COLO668 (cell line): ENCODE measurements at regions not wholly inside any gene's neighbourhood (a gene's known extent, or its start where the extent isn't known, plus 50 kb on each side); places are given as distances from the start of the nearest gene placed in this dataset.

Experiments used
- DNase-seq: peaks from one replicate; lab custom pipeline; 2025; ENCODE audit not compliant: unreplicated experiment; lab: John Stamatoyannopoulos, UW

DNA sequence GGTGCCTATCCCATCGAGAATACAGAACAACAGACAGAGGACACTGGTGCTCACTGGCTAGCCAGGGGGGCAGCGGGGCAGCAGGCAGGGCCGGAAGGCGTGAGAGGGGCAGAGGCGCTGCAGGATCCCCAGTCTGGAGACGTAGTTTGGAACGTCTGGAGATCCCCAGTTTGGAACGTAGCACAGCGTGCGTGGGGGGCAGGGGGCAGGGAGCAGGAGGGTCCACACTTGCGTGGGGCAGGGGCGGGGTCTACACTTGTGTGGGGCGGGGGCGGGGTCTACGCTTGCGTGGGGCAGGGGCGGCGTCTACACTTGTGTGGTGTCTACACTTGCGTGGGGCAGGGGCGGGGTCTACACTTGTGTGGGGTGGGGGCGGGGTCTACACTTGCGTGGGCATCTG is 107.2 kb downstream of the DACT2 start:
- DNase-seq, result no peak

DNA sequence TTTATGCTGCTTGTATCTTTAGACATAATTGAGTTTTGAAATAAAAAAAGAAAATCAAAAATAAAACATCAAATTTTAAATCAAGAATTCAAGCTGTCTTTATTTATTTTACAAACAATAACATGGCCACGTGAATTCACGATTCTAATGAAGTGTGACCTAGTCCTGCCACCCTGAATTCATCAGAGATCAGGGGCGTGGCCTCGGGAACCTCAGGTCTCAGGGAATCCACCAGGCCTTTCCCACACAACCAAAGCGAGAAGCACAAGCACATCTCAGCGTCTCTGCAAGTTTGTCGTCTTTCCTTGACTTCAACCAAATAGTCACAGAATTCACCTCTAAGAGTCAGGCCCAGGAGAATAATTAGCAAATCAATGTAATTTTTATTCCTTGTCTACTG is 107.9 kb downstream of the DACT2 start:
- no peak for DNase-seq

DNA sequence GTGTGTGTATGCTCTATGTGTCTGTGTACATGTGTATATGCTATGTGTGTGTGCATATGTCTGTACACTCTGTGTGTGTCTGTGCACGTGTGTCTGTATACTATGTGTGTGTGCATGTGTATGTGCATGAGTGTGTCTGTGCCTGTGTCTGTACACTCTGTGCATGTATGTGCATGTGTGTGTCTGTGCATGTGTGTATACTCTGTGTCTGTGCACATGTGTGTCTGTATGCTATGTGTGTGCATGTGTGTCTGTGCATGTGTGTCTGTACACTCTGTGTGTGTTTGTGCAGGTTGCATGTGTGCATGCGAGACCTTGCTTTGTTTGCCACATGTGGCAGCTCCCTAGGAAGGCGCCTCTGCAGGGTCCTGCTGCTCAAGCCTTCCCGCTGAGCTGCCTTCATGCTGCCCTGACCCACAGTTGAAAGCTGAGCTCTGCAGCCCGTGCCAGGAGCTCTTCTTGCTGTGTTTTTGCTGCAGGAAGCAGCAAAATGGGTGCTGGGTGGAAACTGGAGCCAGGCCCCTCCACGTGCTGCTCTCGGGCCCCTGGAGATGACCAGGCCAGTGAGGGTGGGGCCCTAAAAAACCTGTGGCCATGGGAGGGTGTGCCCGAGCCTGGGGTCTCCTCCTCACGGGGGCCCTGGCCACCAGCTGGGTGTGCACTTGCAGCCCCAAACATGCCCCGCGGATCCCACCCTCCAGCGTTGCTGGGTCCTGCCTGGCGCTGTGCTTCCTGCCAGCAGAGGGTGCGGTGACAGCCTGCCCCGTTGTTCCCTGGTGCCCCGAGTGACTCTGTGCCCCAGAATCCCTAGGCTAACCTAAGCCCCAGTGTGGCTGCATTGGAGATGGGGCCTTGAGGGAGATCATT is 109.1 kb downstream of the DACT2 start:
- no peak for DNase-seq

DNA sequence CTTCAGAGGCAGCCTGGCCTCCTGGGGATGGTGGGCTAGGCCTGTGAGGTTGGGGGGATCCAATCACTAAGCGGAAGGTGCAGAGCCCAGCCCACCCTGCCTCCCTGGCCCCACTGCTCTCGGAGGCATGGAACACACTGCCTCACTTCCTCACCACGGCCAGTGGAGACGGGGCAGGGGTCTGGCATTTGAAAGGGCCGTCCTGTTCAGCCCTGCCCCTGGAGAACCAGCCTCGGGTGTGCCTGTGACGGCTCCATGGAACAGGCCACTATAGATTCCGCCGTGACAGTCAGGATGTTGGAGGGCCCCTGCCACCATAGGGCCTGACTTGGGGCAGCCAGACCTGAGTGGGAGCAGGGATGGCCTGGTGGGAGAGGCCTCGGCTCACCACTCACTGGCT is 110.2 kb downstream of the DACT2 start:
- DNase-seq, result no peak

DNA sequence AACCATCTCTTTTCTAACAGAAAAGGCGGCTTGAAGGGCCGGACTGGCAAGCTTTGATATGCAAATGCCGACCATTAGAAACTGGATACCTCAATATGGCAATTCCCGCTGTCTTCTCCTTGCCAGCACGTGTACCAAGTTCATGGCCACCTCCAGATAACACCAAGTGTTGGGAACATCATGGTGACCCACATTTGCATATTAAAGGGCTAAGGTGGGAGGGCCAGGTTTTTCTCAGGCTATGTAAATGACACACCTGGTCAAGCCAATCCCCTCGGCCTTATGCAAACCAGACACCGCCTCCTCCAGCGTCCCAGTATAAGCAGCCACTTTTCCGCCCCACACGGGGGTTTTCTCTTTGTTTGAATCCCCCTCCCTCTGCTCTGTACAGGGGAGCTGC is 110.7 kb downstream of the DACT2 start:
- DNase-seq, result no peak

- no peak for DNase-seq
Observed at GRCh38 chr6:168208402-168208801, 111.2 kb downstream of the DACT2 start.

DNA sequence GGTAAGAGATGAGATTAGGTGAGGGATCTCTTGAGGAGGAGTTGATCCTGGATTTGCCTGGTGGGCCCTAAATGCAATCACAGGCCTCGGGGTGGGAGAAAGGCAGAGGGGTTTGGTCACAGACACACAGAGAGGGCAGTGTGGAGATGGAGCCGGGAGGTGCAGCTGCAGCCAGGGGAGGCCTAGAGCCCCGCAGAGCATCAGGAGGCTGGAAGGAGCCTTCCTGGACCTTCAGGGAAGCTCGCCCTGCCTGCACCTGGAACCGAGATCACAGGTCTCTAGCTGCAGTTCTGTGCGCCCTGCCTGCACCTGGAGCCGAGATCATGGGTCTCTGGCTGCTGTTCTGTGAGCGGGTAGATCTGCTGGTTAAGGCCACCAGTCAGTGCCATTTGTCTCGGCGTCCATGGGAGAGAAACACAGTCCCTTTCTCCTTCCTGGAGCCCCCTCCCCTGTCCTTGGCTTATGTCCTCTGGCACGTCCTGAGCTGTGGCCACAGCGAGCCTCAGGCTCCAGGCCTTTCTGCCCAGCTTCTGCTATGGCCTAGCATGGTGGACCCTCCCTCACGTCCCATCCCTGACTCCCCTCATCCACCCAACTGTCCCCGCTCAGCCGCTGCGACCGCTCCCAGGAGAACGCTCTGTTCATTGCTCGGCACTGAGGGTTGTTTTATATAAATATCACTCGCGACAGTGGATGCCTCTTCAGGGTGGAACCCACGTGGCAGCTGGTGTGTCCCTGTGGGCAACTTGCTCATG is 112.0 kb downstream of the DACT2 start:
- DNase-seq, result no peak

DNA sequence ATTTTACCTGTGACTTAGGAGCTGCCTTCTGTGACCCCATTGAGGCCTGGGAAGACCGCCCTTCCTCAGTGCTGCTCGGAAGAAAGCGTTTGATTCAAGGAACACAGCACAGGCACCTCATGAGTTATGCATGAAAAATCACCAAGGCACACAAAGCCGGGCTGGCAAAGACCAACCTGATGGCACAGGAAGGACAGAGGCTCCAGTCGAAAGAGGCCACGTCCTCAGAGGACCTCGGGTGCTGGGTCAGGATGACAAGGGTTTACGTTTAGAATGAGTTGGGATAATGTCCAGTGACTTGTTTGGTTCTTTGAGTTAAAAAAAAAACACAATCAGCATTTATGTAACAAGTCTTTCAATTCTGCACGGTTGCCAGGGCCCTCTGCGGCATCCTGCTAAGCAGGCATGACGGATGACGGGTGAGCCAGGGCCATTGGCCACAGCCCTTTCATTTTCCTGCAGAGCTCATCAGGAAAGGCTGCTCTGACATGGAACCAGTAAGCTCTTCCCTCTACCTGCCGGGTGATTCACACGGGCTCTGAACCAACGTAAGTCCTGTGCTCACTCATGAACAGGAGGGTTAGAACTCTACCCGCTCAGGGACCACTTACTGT is 112.8 kb downstream of the DACT2 start:
- no peak for DNase-seq

GRCh38 chr6:168206186-168206585 is 113.4 kb downstream of the DACT2 start:
- DNase-seq, result no peak

GRCh38 chr6:168201799-168202198 is 117.8 kb downstream of the DACT2 start:
- DNase-seq, result no peak

DNA sequence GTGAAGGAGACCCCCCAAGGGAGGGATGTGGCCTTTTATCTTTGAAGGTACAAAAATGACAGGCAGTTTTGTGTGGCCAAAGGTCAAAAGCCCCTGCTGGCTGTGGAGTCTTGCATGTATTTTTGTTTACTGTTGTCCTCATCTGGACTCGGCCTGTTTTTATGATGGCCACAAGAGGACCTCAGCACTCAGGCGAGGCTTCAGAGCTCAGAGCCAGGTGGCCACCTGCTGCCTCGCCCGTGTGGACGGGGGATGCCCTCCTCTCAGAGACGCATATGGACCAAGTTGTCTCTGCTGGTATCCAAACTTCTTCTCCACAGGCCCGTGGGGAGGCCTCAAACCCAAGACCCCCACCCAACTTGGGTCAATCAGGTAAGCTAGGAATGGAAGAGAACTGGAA is 118.2 kb downstream of the DACT2 start:
- peak; percentile 49 for DNase-seq

GRCh38 chr6:168200571-168201134 is 118.9 kb downstream of the DACT2 start:
- no peak for DNase-seq

DNA sequence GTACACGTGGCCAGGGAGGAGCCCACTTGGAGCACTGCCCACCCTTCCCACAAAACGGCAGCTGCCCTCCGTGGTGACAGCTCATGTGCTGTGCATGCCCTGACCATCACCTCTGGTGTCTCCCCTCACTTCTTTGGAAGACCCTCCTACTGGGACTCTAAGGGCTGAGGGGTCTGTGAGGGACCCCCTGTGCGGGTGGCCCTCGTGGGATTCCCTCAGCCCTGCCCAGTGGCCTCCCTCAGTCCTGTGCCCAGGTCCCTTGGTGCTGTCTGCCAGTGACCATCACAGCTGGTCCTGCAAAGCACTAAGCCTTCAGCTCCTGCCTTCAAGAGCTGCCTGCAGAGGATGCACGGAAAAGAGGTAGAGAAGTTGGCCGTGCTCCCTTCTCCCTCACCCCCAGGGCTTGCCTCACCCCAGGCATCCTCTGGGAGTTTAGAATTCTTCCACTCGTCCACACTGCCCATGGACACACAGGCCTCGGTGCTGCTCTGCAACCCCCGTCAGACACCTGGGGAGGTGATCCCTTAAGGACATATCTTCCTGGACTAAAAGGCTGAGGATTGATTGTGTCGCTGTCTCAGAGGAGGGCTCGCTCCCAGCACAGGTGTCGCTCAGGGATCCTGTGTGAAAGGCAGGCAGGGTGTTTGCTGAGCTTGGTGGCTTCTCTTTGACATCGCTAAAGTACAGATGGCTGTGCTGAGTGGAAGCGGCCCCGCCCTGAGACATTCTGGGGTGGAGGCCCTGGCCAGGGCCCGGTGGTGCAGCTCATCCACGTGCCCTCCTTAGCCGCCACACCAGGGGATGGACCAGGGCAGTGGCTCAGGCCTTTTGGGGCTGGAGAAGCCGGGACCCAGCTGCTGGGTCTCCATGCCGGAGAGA is 119.5 kb upstream of the FRMD1 start:
- no peak for DNase-seq

GRCh38 chr6:168197636-168198301 is 118.8 kb upstream of the FRMD1 start:
- DNase-seq, result no peak

- no peak for DNase-seq
Observed at GRCh38 chr6:168196881-168197635, 118.0 kb upstream of the FRMD1 start.

GRCh38 chr6:168196385-168196860 is 117.4 kb upstream of the FRMD1 start:
- DNase-seq, result peak; percentile 72

DNA sequence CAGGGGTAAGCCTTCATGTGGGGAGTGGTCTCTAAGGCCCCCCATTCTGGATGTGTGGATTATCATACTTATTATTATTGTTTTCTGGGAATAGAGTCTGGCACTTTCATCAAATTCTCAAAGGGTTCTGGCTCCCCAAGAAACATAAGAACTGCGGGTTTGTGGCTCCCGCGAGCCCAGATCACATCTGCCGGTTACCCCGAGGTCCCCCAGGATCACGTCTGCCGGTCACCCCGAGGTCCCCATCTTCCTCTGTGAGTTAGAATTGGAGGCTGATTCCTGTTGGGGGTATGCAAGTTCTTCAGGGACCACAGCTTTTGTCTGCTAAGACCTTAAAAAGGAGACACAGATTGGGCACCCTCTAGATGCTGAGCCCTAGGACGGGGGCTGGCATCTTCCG is 116.7 kb upstream of the FRMD1 start:
- no peak for DNase-seq

GRCh38 chr6:168194732-168195567 is 115.9 kb upstream of the FRMD1 start:
- no peak for DNase-seq
